Renal cortical epithelial cell (primary cell): ENCODE measurements at regions not wholly inside any gene's neighbourhood (a gene's known extent, or its start where the extent isn't known, plus 50 kb on each side); places are given as distances from the start of the nearest gene placed in this dataset.

ENCODE experiments used
- DNase-seq: peaks from one replicate; pipeline ENCODE4 v3.0.0-alpha.2; 2011; ENCODE audit warnings: low read depth

DNA sequence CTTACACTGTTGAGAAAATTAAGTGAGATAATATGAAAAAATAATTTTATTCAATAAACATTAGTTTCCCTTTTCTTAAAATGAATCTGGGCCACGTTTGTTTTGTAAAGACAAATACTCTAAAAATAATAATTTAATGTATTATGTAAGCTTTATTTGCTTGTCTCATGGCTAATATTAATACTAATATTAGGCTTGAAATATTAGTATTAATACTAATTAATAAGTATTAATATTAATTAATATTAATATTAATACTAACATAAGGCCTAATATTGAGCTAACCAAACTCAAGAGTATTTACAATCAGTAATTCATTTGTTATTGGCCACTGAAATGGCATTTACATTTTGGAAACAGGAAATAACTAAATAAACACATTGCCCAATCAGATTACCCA lies 280.1 kb upstream of the ESRRG start:
- DNase-seq, result no peak

DNA sequence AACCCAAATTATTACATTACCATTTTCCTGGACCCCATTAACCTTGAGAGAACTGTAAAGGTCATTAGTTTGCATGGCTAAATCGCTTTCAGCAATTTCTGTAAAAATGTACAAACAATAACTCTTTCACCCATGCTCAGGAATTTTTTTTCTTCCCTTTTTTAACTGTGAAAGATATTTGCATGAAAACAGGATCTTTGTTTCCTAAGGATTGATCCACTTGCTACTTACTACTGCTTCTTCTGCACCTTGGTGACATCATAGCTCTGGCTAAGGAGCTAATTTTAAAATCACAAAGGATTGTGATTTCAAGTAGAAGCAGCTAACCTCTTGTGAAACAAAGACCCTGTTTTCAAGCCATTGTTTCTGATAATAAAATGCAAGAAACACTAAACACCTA lies 274.6 kb upstream of the ESRRG start:
- DNase-seq, result no peak

- DNase-seq, result no peak
Observed at GRCh38 chr1:216997069-216997468, 273.8 kb upstream of the ESRRG start.

GRCh38 chr1:216984536-216984935 lies 261.3 kb upstream of the ESRRG start:
- DNase-seq, result no peak

DNA sequence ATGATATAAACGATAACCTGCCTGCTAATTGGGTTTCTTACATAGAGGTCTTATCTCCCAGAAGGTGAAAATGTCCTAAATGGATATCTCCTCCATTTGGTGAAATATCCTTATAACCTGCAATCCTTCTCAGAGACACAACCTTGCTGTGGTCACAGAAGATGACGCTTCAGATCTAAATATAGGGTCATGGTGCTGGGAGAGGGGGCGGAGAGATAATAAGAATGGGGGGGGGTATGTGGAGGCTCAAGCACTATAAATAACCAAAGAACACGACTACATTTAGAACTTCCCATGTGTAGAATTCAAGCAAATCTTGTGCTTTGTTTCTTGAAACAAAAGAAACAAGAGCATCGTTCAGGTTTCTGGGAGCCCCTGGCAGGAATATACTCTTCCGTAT lies 260.6 kb upstream of the ESRRG start:
- DNase-seq, result no peak

DNA sequence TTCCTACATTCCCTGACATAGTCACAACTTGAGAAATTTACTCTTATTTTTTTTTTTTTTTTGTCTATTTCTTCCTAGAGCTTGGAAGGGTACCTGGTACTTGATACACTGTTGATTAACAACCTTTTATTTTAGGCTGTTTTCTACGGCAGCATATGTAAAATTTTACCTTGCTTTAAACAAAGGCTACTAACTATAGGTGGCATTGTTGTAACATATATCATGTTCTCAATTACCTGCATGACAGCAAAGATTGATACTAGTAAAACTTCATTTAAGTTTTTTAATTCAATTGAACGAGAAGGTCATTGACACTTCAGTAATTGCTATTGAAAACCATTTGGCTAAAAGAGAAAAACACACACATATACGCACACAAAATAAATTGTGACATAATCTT lies 238.3 kb upstream of the ESRRG start:
- DNase-seq, result peak; percentile 15

GRCh38 chr1:216960716-216961115 lies 237.5 kb upstream of the ESRRG start:
- DNase-seq, result peak; percentile 13

GRCh38 chr1:216958569-216958968 lies 235.3 kb upstream of the ESRRG start:
- DNase-seq, result no peak

DNA sequence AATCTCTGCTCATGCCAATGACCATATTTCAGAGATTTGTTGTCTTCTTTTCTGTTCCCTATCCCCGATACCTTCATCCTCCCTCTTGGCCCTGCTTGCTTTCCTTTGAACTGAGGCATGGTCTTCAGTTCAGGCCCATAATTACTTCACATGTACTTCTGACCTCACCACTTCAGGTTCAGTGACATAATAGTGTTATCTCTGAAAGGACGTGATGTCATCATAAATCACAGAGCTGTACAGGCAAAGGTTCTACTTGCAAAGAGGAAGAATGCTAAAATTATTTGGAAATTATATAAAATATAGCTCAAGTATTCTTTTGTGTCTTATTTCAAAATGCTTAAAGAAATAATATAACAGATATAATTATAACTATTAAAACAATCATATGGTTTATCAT lies 230.3 kb upstream of the ESRRG start:
- DNase-seq, result no peak

DNA sequence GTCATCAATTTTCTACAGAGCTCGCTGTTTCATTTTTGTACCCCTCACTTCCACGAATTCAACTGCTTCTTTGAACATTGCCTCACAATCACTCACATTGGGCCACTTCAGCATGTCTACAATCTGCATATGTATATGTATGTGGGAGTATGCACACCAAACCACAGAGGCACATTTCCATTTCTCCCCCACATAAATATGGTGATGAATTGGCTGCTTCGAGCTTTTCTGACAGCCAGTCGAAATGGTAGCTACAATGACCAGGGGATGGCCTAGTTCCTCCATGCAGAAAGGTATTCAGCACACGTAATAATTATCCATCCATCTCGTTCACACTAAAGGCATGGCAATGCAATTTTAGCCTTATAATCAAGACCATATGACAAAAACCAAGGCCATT lies 229.6 kb upstream of the ESRRG start:
- no peak for DNase-seq

GRCh38 chr1:216945538-216946080 lies 222.4 kb upstream of the ESRRG start:
- DNase-seq, result no peak

DNA sequence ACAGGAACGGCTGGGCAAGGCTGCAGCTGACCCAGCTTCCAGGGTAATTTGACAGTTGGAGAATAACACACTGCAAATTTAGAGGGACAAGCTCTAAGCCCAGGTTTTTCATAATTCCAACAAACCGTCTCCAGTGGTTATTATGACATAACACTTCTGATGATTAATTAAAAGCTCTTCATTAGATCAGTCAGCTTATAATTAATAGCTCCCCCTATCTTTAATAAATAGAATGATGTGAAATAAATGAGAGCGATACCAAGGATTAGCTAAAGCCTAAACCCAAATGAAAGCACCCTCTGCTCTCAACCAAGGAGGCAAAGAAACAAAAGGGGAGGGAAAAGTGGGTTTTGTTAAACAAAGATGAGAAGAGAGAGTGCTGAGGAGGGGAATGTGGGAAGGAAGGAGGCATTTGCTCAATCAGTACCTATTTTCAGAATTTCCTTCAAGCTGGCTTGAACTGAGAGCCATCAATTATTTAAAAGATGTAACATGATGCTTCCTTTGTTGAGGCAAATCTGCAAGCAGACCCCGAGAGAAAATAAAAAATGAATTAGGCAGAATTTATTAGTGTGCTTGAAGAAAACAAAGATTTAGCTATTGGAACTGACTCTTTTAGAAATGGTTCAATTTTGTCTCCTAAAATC lies 221.8 kb upstream of the ESRRG start:
- no peak for DNase-seq

DNA sequence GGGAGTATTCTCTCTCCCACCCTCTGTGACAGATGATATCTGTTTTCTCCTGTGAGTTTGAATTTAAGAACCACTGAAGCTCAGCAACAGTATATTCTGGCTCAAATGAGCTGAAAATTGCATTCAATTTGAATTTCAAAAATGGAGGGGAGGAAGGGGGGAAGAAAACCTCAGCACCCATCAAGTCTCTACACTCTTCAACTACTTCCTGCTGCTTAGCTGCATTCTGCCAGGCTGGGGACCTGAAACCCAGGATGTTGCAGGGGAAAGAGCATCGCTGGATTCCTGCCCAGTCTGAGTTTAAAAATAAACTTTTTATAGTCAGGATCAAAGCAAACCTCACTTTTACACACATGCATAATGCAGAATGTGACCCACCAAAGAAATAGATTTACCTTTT lies 214.3 kb upstream of the ESRRG start:
- peak; percentile 17 for DNase-seq

DNA sequence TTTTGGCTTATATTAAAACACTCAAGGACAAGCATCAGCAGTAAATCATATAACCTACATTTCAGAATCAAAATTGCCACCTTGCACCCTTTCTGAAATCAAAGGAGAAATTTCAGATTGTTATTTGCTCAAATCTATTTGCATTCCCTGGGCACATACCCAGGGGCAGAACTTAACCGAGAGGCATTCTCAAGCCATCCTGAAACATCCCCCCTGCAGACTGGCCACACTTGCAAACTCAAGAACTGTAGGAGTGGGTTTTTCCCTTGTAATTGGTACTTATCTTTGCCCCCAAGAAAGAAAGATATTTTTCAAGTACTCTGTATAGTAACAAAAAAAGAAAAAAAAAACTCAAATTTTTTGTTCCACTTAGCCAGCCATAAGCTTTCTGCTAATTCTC lies 213.6 kb upstream of the ESRRG start:
- DNase-seq, result no peak

- no peak for DNase-seq
Observed at GRCh38 chr1:216935901-216936300, 212.7 kb upstream of the ESRRG start.

DNA sequence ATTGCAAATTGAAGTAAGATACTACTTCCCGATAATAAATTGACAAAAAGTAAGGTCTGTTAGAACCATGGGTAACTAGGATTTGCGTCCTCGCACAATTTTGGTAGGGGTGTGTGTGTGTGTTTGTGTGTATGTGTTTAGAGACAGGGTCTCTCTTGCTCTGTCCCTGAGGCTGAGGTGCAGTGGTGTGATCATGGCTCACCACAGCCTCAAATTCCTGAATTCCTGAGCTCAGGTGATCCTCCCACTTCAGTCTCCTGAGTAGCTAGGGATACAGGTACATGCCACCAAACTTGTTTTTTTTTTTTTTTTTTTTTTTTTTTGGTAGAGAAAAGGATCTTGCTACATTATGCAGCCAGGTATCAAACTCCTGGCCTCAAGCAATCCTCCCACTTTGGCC lies 209.2 kb upstream of the ESRRG start:
- no peak for DNase-seq

GRCh38 chr1:216929870-216930582 lies 206.8 kb upstream of the ESRRG start:
- peak; percentile 83 for DNase-seq

GRCh38 chr1:216927633-216928032 lies 204.4 kb upstream of the ESRRG start:
- peak; percentile 27 for DNase-seq

GRCh38 chr1:216926720-216927510 lies 203.7 kb upstream of the ESRRG start:
- no peak for DNase-seq

DNA sequence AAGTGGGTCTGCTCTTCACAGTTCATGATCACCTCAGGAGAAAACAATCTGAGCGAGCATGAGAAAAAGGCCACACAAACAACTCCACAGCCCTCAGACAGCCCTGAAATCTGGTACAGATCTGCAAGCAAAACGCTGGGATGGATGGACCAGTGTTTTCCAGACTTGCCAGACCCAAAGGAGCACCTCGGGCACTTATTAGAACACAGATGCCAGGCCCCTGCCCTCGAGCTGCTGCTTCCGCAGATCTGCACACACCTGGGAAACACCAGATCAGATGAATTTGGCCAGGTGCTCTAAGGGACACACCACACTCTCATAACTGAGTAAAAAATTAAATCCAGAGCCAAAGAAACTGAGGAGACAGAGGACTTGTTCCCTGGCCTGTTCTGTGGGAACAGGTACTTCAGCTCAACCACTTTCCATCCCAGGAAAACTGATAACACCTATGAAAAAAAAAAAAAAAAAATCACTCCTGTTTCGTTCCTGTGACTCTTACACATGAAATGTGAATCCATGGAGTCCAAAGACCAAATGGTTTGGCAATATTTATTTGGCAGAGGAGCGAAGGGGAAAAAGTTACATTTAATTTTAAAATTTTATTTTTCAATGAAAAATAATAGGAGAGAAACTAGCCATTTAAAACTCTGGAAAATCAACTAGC lies 202.9 kb upstream of the ESRRG start:
- no peak for DNase-seq

DNA sequence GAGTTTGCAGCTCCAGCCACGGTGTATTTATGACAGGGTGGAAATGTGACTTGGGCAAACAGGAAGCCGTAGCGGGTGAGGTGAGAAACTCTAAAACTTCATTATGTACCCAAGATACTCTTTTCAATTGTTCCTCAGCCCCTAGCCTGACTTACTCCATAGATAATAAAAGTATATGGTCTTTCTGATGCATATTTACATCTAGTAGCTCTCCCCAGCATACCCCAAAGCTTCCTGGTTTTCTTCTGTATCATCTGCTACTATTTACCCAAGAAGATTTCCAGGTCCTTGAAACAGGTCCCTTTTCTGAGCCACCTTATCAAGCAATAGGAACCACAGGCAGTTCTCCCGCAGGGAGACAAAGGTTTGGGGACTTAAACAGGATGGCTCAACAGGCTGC lies 201.5 kb upstream of the ESRRG start:
- no peak for DNase-seq

DNA sequence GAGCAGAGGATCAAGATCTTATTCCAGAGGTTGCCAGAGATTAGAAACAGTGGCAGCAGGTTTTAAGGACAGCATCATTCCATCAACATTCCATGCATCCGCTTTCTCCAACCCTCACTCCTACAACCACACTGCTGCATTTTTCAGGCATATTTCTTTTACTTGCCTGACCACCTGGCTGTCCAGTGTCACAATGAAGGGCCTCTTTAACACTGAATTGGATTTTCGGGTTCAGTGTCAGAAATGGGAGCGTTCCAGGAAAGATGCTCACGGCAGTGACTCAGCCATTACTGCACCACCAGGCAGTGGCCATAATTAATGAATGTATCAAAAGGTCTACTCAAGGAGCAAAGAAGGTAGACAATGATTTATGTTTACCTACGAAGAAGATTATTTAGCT lies 200.4 kb upstream of the ESRRG start:
- no peak for DNase-seq
